HepG2 (cell line): ENCODE measurements at regions not wholly inside any gene's neighbourhood (a gene's known extent, or its start where the extent isn't known, plus 50 kb on each side); places are given as distances from the start of the nearest gene placed in this dataset.
A peak's percentile ranks its signal among the peaks of the same experiment; 100 is the strongest.
"Not testable (repeated sequence)": the region's sequence is repeated elsewhere in the genome, so short reads cannot be mapped to it uniquely, and the experiment has no call there.

ENCODE experiments used
- ATAC-seq: fragments of 200-7000 bp; cut with Tn5 transposase; 3 replicates; pipeline ENCODE4 v1.9.1; 2020; ENCODE audit warnings: mild to moderate bottlenecking, moderate library complexity
- BruUV-seq: library from RNA; stranded (reverse); fragments of 400-500 nt; replicated peaks from 2 replicates; lab custom pipeline; 2021; lab: Mats Ljungman, UMichigan
- CTCF ChIA-PET: fragments of 300-600 bp; formaldehyde crosslinking; extraction: SDS; loops from one replicate; lab custom pipeline; 2021; ENCODE audit warnings: low total read pairs, inconsistent platforms, low intra/inter-chr PET ratio; lab: Yijun Ruan, JAX
- POLR2A ChIA-PET: fragments of 350-600 bp; sonication (Branson Sonifier 250); formaldehyde crosslinking; loops from one replicate; lab custom pipeline; 2020; ENCODE audit warnings: antibody characterized with exemption, inconsistent platforms; lab: Yijun Ruan, JAX
- DNase-seq: peaks from one replicate; pipeline ENCODE4 v3.0.0-alpha.2; 2015; ENCODE audit warnings: low spot score
- FAIRE-seq: peaks from 3 replicates; lab custom pipeline; 2011; peaks lifted over from hg19 to GRCh38; lab: Jason Lieb, UNC
- H2AFZ ChIP-seq: one replicate; pipeline ENCODE4 v1.6.1; 2011; ENCODE audit warnings: low read length, inconsistent platforms
- H3K27ac ChIP-seq: fragments of 300-600 bp; 3 replicates; pipeline ENCODE4 v1.8.0; 2011; ENCODE audit warnings: mixed run types, mild to moderate bottlenecking, mixed read lengths, low read length, inconsistent platforms; ENCODE audit not compliant: insufficient read depth; ENCODE audit errors: extremely low read length
- H3K27me3 ChIP-seq, 2 experiments: fragments of 200-600 bp in 1 of 2; 2 replicates in 1 of 2; 3 replicates in 1 of 2; pipeline versions ENCODE4 v1.6.0 to v1.8.0; 2011; ENCODE audit warnings: low read length in 2 of 2, mild to moderate bottlenecking in 2 of 2, moderate library complexity in 2 of 2, inconsistent platforms in 1 of 2; ENCODE audit not compliant: insufficient read depth in 2 of 2, control insufficient read depth in 1 of 2
- H3K36me3 ChIP-seq, 2 experiments: fragments of 200-600 bp in 1 of 2; replicated peaks in 1 of 2; 2 replicates in 1 of 2; 3 replicates in 1 of 2; pipeline versions ENCODE4 v1.5.1 to v1.8.0; 2011; ENCODE audit warnings: low read length in 2 of 2, inconsistent platforms in 1 of 2; ENCODE audit not compliant: insufficient read depth in 2 of 2, control insufficient read depth in 1 of 2
- H3K4me1 ChIP-seq: 2 replicates; pipeline ENCODE4 v1.5.1; 2012; ENCODE audit warnings: low read length, inconsistent platforms; ENCODE audit not compliant: insufficient read depth
- H3K4me2 ChIP-seq: 2 replicates; pipeline ENCODE4 v1.6.0; 2011; ENCODE audit warnings: low read depth, low read length, inconsistent platforms
- H3K4me3 ChIP-seq, 3 experiments: fragments of 200-600 bp in 1 of 3; sonication (generic), shearing (Covaris generic) in 1 of 3; replicated peaks in 1 of 3; 2 replicates each; pipeline ENCODE4 v1.5.1; 2011 to 2016; ENCODE audit warnings: low read length in 3 of 3, inconsistent platforms in 2 of 3, low read depth in 2 of 3, mild to moderate bottlenecking in 2 of 3, control low read depth in 1 of 3, mixed read lengths in 1 of 3; ENCODE audit not compliant: insufficient read depth in 1 of 3
- H3K79me2 ChIP-seq: one replicate; pipeline ENCODE4 v1.6.1; 2011; ENCODE audit warnings: low read length, inconsistent platforms; ENCODE audit not compliant: insufficient read depth
- H3K9ac ChIP-seq: 2 replicates; pipeline ENCODE4 v1.6.0; 2011; ENCODE audit warnings: mild to moderate bottlenecking, low read depth, low read length, inconsistent platforms; ENCODE audit not compliant: insufficient read depth
- H3K9me3 ChIP-seq: 2 replicates; pipeline ENCODE4 v1.5.1; 2012; ENCODE audit warnings: mild to moderate bottlenecking, low read length
- H4K20me1 ChIP-seq: 2 replicates; pipeline ENCODE4 v1.6.0; 2011; ENCODE audit warnings: inconsistent platforms, mild to moderate bottlenecking, low read length, moderate library complexity; ENCODE audit not compliant: insufficient read depth
- CEBPB ChIP-seq: IDR thresholded peaks from 2 replicates; pipeline ENCODE4 v1.6.1; 2011; ENCODE audit warnings: low read depth, low read length, improper control_type of control experiment, borderline replicate concordance
- CEBPG ChIP-seq: IDR thresholded peaks from 2 replicates; pipeline ENCODE4 v1.6.1; 2016
- MYNN ChIP-seq: sonication (generic); formaldehyde crosslinking; IDR thresholded peaks from 2 replicates; pipeline ENCODE4 v1.4.0; 2020; ENCODE audit warnings: mild to moderate bottlenecking, low read depth, missing genetic modification reagents
- NCOA5 ChIP-seq: sonication (generic); formaldehyde crosslinking; IDR thresholded peaks from 2 replicates; pipeline ENCODE4 v1.4.0; 2020; ENCODE audit warnings: missing genetic modification reagents
- NRL ChIP-seq: sonication (generic); formaldehyde crosslinking; IDR thresholded peaks from 2 replicates; pipeline ENCODE4 v1.5.0; 2020; ENCODE audit warnings: missing genetic modification reagents, mild to moderate bottlenecking, moderate library complexity, borderline replicate concordance
- ZNF362 ChIP-seq: sonication (generic); formaldehyde crosslinking; IDR thresholded peaks from 2 replicates; pipeline ENCODE4 v1.4.0; 2020; ENCODE audit warnings: missing genetic modification reagents, mild to moderate bottlenecking, borderline replicate concordance
- ZNF607 ChIP-seq: sonication (generic); formaldehyde crosslinking; IDR thresholded peaks from 2 replicates; pipeline ENCODE4 v1.5.1; 2020; ENCODE audit warnings: missing genetic modification reagents, mild to moderate bottlenecking, borderline replicate concordance
- WGBS: methylation state at CpG from one replicate; pipeline ENCODE4 v1.1.6; 2017; ENCODE audit warnings: low lambda C conversion rate; 5-methylcytosine and 5-hydroxymethylcytosine counted together
- in situ Hi-C: cut with HindIII; loops from 2 replicates; pipeline ENCODE4 v1.10.0; 2017; ENCODE audit warnings: low pct_unique_long_range_greater_than_20kb; ENCODE audit not compliant: extremely low pct_ligation_motif_present
- intact Hi-C: fragments of 100-400 bp; cut with micrococcal nuclease; formaldehyde crosslinking; loops from one replicate; pipeline ENCODE4 v1.10.0; 2022; ENCODE audit not compliant: unreplicated experiment
- TF ChIP-seq, protein P1 (sequence below): sonication (generic); formaldehyde crosslinking; IDR thresholded peaks from 2 replicates; pipeline ENCODE4 v1.4.0; 2020; ENCODE audit warnings: missing genetic modification reagents
- TF ChIP-seq, protein P2 (sequence below): sonication (generic); formaldehyde crosslinking; IDR thresholded peaks from 2 replicates; pipeline ENCODE4 v1.4.0; 2020; ENCODE audit warnings: missing genetic modification reagents

- H3K9me3 ChIP-seq, FAIRE-seq, H2AFZ ChIP-seq, H3K27ac ChIP-seq, intact Hi-C loops, DNase-seq, H3K36me3 ChIP-seq, H3K4me3 ChIP-seq, H3K79me2 ChIP-seq, CTCF ChIA-PET, H3K4me2 ChIP-seq, H3K9ac ChIP-seq, ATAC-seq, BruUV-seq, in situ Hi-C loops, H4K20me1 ChIP-seq, H3K27me3 ChIP-seq: not testable (repeated sequence)
- H3K4me1 ChIP-seq, result peaks cover 26% of the 10 kb centered on the region
- POLR2A ChIA-PET, result interaction anchor here (0.7 to 1.6 kb wide), 2 partner anchors 15 to 90 kb away, joined by 3 to 4 read pairs; no protein-coding TSS in a partner anchor
- TF ChIP-seq CEBPG (CRISPR knock-in tag) (peak; percentile 29; the same call in 1 of the 2 replicates), CEBPB (peak; percentile 52; the same call in 1 of the 2 replicates), ZNF362 (0 out of 2 replicates have a peak, but pooled peaks have one; percentile 16)
- TF ChIP-seq, protein P1, sequence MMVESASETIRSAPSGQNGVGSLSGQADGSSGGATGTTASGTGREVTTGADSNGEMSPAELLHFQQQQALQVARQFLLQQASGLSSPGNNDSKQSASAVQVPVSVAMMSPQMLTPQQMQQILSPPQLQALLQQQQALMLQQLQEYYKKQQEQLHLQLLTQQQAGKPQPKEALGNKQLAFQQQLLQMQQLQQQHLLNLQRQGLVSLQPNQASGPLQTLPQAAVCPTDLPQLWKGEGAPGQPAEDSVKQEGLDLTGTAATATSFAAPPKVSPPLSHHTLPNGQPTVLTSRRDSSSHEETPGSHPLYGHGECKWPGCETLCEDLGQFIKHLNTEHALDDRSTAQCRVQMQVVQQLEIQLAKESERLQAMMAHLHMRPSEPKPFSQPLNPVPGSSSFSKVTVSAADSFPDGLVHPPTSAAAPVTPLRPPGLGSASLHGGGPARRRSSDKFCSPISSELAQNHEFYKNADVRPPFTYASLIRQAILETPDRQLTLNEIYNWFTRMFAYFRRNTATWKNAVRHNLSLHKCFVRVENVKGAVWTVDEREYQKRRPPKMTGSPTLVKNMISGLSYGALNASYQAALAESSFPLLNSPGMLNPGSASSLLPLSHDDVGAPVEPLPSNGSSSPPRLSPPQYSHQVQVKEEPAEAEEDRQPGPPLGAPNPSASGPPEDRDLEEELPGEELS, result 0 out of 2 replicates have a peak, but pooled peaks have one; percentile 15
- 35% methylated on average over 4 of the region's 4 CpGs for WGBS
Observed at GRCh38 chr20:53727239-53727638, 133.6 kb upstream of the ZNF217 start.

DNA sequence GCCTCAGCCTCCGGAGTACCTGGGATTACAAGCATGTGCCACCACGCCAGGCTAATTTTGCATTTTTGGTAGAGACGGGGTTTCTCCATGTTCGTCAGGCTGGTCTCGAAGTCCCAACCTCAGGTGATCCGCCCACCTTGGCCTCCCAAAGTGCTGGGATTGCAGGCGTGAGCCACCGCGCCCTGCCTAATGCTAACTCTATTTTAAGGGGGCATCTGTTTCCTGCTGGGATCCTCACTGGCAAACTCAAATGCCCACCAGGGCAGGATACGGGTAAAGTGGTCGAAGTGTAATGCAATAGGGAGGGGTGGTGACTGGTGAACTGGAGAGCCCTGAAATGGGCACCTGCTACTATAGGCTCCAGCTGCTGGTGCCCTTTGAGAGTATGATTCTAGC lies 131.9 kb upstream of the ZNF217 start:
- Histone ChIP-seq H3K36me3 (no peaks in the 10 kb centered on the region), H3K27me3 (no peaks in the 10 kb centered on the region), H2AFZ (no peak overlapping the region), H3K4me2 (no peak overlapping the region), H3K9ac (no peak overlapping the region), H3K4me3 (no peak overlapping the region), H3K4me1 (peaks cover 26% of the 10 kb centered on the region), H3K79me2 (no peaks in the 10 kb centered on the region), H3K9me3 (no peaks in the 10 kb centered on the region), H3K27ac (no peak overlapping the region), H4K20me1 (no peaks in the 10 kb centered on the region)
- FAIRE-seq, result no peak
- no TSS peak for BruUV-seq
- in situ Hi-C loops (no loop called here), intact Hi-C loops (no loop called here)
- WGBS, result 82% methylated on average over 11 of the region's 11 CpGs
- CTCF ChIA-PET, result no interaction called here
- POLR2A ChIA-PET, result no interaction called here
- DNase-seq, result no peak
- no peak for ATAC-seq
- TF ChIP-seq MYNN (CRISPR knock-in tag) (no peak), ZNF607 (CRISPR knock-in tag) (no peak), NCOA5 (CRISPR knock-in tag) (no peak), NRL (CRISPR knock-in tag) (0 out of 2 replicates have a peak, but pooled peaks have one; percentile 27)
- TF ChIP-seq, protein P2, sequence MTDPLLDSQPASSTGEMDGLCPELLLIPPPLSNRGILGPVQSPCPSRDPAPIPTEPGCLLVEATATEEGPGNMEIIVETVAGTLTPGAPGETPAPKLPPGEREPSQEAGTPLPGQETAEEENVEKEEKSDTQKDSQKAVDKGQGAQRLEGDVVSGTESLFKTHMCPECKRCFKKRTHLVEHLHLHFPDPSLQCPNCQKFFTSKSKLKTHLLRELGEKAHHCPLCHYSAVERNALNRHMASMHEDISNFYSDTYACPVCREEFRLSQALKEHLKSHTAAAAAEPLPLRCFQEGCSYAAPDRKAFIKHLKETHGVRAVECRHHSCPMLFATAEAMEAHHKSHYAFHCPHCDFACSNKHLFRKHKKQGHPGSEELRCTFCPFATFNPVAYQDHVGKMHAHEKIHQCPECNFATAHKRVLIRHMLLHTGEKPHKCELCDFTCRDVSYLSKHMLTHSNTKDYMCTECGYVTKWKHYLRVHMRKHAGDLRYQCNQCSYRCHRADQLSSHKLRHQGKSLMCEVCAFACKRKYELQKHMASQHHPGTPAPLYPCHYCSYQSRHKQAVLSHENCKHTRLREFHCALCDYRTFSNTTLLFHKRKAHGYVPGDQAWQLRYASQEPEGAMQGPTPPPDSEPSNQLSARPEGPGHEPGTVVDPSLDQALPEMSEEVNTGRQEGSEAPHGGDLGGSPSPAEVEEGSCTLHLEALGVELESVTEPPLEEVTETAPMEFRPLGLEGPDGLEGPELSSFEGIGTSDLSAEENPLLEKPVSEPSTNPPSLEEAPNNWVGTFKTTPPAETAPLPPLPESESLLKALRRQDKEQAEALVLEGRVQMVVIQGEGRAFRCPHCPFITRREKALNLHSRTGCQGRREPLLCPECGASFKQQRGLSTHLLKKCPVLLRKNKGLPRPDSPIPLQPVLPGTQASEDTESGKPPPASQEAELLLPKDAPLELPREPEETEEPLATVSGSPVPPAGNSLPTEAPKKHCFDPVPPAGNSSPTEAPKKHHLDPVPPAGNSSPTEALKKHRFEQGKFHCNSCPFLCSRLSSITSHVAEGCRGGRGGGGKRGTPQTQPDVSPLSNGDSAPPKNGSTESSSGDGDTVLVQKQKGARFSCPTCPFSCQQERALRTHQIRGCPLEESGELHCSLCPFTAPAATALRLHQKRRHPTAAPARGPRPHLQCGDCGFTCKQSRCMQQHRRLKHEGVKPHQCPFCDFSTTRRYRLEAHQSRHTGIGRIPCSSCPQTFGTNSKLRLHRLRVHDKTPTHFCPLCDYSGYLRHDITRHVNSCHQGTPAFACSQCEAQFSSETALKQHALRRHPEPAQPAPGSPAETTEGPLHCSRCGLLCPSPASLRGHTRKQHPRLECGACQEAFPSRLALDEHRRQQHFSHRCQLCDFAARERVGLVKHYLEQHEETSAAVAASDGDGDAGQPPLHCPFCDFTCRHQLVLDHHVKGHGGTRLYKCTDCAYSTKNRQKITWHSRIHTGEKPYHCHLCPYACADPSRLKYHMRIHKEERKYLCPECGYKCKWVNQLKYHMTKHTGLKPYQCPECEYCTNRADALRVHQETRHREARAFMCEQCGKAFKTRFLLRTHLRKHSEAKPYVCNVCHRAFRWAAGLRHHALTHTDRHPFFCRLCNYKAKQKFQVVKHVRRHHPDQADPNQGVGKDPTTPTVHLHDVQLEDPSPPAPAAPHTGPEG, result no peak
